Mononuclear cell (primary cell): ENCODE measurements at regions not wholly inside any gene's neighbourhood (a gene's known extent, or its start where the extent isn't known, plus 50 kb on each side); places are given as distances from the start of the nearest gene placed in this dataset.
"Not testable (repeated sequence)": the region's sequence is repeated elsewhere in the genome, so short reads cannot be mapped to it uniquely, and the experiment has no call there.

Experiments
- H3K27me3 ChIP-seq: 2 replicates; pipeline ENCODE4 v1.6.0; 2011; ENCODE audit warnings: low read length, control low read depth; ENCODE audit not compliant: insufficient read depth
- H3K4me1 ChIP-seq: 2 replicates; pipeline ENCODE4 v1.5.1; 2011; ENCODE audit warnings: mild to moderate bottlenecking, low read length, control low read depth; ENCODE audit not compliant: insufficient read depth
- H3K4me3 ChIP-seq: 2 replicates; pipeline ENCODE4 v1.5.1; 2011; ENCODE audit warnings: mild to moderate bottlenecking, low read length, moderate library complexity
- H3K9me3 ChIP-seq: 2 replicates; pipeline ENCODE4 v1.5.1; 2011; ENCODE audit warnings: low read depth, mild to moderate bottlenecking, control low read depth, low read length

DNA sequence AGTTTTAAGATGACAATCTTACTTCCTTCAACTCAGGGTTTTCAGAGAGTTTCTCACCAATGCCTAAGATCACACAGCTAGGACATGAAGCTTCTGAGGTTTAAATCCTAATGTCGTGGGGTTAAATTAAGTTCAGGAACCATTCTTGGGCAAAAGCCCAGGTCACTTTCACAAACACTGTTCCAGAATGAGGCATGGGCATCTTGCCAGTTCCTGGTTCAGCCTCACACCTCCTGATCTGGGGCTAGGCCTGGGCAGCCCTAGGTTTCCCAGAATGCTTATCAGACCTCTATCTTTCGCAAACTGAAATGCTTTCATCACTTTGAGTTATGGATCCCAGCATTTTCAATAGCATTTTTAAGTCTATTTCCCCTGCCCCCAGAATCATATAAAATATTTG is 224.8 kb upstream of the EDA2R start:
- Histone ChIP-seq H3K27me3 (no peaks in the 10 kb centered on the region), H3K4me1 (no peaks in the 10 kb centered on the region), H3K9me3 (no peaks in the 10 kb centered on the region), H3K4me3 (no peak overlapping the region)

GRCh38 chrX:66833426-66833825 is 194.5 kb upstream of the EDA2R start:
- no peaks in the 10 kb centered on the region for H3K4me1 ChIP-seq
- H3K27me3 ChIP-seq, result no peaks in the 10 kb centered on the region
- H3K4me3 ChIP-seq, result no peak overlapping the region
- no peaks in the 10 kb centered on the region for H3K9me3 ChIP-seq

- no peaks in the 10 kb centered on the region for H3K4me1 ChIP-seq
- no peaks in the 10 kb centered on the region for H3K9me3 ChIP-seq
- H3K4me3 ChIP-seq, result no peak overlapping the region
- no peaks in the 10 kb centered on the region for H3K27me3 ChIP-seq
Observed at GRCh38 chrX:66815227-66815626, 176.3 kb upstream of the EDA2R start.

GRCh38 chrX:66794514-66794913 is 155.6 kb upstream of the EDA2R start:
- H3K4me3 ChIP-seq, H3K4me1 ChIP-seq, H3K9me3 ChIP-seq, H3K27me3 ChIP-seq: not testable (repeated sequence)

DNA sequence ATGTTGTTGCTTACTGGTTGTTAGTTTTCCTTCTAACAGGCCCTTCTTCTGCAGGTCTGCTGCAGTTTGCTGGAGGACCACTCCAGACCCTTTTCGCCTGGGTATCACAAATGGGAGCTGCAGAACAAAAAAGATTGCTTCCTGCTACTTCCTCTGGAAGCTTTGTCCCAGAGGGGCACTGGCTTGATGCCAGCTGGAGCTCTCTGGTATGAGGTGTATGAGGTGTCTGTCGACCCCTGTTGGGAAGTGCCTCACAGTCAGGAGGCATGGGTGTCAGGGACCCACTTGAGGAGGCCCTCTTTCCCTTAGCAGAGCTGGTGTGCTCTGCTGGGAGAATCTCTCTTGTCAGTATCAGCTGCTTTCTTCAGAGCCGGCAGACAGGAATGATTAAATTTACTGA is 127.4 kb upstream of the EDA2R start:
- Histone ChIP-seq H3K9me3 (no peaks in the 10 kb centered on the region), H3K4me3 (no peak overlapping the region), H3K4me1 (no peaks in the 10 kb centered on the region), H3K27me3 (no peaks in the 10 kb centered on the region)

GRCh38 chrX:66760651-66761050 is 121.8 kb upstream of the EDA2R start:
- Histone ChIP-seq H3K27me3 (no peaks in the 10 kb centered on the region), H3K4me3 (no peak overlapping the region), H3K4me1 (no peaks in the 10 kb centered on the region), H3K9me3 (no peaks in the 10 kb centered on the region)

GRCh38 chrX:66756717-66757116 is 117.8 kb upstream of the EDA2R start:
- no peaks in the 10 kb centered on the region for H3K4me1 ChIP-seq
- no peak overlapping the region for H3K4me3 ChIP-seq
- no peaks in the 10 kb centered on the region for H3K27me3 ChIP-seq
- H3K9me3 ChIP-seq, result no peaks in the 10 kb centered on the region

DNA sequence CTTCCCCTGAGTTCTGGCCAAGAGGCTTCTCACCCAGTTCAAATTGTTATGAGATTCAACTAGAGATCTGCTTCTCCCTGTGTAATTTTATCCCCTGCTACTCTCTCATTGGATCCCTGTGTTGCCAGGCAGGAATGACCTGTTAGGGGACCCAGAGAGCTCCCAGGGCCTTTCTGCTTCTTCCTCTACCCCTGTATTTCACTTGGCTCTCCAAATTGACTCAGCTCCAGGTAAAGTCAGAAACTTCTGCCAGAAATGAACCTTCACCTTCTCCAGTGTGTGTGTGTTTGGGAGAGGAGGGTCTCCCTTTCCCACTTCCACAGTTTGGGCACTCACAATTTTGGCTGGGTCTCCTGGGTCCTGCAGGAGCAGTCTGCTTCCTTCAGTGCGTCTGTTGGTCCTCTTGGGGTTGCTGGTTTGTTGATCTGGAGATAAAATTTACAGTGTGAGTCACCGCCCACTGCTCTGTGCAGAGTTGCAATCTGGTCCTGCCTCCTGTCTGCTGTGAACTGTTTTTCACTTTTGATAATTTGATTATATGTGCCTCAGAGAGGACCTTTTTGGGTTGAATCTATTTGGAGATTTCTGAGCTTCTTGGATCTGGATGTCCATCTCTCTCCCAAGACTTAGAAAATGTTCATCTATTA is 112.4 kb upstream of the EDA2R start:
- H3K4me3 ChIP-seq, result no peak overlapping the region

GRCh38 chrX:66744519-66744918 is 105.6 kb upstream of the EDA2R start:
- H3K4me1 ChIP-seq, H3K27me3 ChIP-seq, H3K4me3 ChIP-seq, H3K9me3 ChIP-seq: not testable (repeated sequence)

More for the DNA sequence above, 112.4 kb upstream of the EDA2R start:
- Histone ChIP-seq H3K9me3 (no peaks in the 10 kb centered on the region), H3K27me3 (no peaks in the 10 kb centered on the region), H3K4me1 (no peaks in the 10 kb centered on the region)

GRCh38 chrX:66731398-66731797 is 92.5 kb upstream of the EDA2R start:
- Histone ChIP-seq H3K4me1 (no peaks in the 10 kb centered on the region), H3K27me3 (no peaks in the 10 kb centered on the region), H3K9me3 (no peaks in the 10 kb centered on the region), H3K4me3 (no peak overlapping the region)

DNA sequence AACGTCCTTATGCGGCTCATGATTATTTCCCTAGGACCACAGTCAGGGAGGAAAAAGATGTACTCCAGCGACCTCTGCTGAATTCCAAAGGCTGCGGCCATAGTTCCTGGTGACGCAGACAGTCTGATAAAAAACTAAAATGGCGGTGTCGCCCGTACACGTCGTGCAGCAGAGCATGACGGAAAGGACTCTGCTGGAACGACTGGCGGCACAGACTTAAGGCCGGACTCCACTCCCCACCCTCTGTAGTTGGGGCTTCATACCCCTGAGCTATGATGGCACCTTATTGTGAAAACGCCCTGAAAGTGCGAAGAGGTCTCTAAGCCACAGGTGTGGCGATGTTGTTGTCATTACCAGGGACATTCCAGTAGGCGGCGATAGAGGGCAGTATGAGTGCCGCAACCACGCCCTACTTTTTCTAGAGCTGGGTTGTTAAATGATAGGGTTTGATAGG is 90.0 kb upstream of the EDA2R start:
- no peaks in the 10 kb centered on the region for H3K9me3 ChIP-seq
- H3K4me3 ChIP-seq, result peak overlapping the region; percentile 30
- no peaks in the 10 kb centered on the region for H3K4me1 ChIP-seq
- no peaks in the 10 kb centered on the region for H3K27me3 ChIP-seq

DNA sequence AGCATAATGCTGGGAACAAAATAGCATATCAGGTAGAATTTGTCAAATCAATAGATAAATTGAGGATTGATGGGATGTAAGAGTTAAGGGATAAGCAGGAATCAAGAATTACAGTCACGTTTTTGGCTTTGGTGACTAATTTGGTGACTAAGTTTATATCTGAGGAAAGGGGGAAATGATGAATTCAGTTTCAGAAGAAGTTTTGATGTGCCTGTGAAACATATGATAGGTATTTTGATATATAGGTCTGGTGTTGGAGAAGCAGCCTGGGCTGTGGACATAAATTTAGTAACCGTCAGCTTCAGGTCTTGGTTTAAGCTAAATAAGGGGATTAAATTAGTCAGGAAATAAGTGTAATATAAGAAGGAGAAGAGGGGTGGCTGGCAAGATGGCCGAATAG is 79.0 kb upstream of the EDA2R start:
- Histone ChIP-seq H3K4me3 (no peak overlapping the region), H3K9me3 (no peaks in the 10 kb centered on the region), H3K4me1 (no peaks in the 10 kb centered on the region), H3K27me3 (no peaks in the 10 kb centered on the region)

DNA sequence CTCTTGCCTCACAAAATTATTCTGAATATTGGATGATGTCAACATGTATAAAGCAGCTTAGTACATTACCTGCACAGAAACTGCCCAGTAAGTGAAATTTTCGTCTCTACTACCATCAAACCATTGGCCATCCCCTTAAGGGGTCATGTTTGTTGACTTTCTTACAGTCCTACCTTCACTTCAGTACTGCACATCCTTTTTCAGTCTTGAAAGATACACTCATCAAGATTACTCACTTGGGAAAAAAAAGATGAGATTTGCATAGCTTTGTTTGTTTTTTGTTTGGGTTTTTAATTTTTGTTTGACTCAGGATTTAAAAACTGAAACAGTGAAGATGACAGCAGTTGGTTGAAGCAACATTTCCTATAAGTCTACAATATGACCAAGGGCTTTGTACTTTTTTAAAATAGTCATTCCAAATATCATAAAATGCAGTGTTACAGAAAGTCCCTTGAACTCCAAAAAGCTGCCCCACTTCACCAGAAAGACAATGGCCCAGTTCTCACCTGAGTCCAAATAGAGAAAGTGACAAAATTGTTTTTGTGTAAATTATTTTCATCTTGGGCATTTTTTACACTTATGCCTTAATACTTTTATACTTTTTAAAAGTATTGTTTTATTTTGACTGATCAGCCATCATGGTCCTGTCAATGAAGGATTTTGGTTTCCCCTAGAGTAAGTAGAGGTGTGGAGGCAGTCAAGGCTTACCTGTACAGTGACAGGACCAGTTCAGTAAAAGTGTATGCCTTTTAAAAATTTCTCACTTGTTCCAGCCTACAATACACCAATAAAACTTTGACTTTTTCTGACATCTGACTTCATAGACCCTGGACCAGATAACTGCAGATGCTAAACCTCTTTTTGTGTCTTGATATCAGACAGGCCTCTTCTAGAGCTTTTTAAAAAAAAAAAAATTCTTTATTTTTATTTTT is 59.7 kb upstream of the EDA2R start:
- Histone ChIP-seq H3K4me3 (no peak overlapping the region), H3K27me3 (no peaks in the 10 kb centered on the region), H3K9me3 (no peaks in the 10 kb centered on the region), H3K4me1 (no peaks in the 10 kb centered on the region)

DNA sequence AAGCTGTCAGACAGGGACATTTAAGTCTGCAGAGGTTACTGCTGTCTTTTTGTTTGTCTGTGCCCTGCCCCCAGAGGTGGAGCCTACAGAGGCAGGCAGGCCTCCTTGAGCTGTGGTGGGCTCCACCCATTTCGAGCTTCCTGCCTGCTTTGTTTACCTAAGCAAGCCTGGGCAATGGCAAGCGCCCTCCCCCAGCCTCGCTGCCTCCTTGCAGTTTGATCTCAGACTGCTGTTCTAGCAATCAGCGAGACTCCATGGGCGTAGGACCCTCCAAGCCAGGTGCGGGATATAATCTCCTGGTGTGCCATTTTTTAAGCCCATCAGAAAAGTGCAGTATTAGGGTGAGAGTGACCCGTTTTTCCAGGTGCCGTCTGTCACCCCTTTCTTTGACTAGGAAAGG is 53.6 kb upstream of the EDA2R start:
- not testable (repeated sequence) for H3K4me1 ChIP-seq, H3K4me3 ChIP-seq, H3K9me3 ChIP-seq, H3K27me3 ChIP-seq
